ENCODE measurements at regions not wholly inside any gene's neighbourhood (a gene's known extent, or its start where the extent isn't known, plus 50 kb on each side); places are given as distances from the start of the nearest gene placed in this dataset.

DNA sequence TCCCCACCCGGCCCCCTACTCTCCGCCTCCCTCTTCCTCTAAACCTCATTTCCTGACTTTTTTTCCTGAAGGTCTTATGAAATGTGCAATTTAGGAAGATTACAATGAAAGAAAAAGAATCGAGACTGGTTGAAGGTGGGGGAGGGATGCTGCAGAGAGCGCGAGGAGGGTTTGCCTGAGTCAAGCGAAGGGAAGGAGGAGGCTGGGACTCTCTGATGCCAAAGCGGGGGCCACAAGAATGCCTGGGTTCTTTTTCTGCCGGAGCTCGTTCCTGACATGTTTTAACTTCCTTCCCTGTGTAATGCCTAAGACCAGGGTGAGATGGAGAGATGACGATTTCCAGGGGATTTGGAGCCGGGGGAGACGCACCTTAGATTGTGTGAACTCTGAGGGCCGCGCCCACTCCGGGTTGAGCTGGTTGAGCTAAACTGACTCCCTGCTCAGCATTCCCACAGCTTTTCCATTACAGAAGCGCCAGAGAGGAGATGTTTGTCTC is 270.5 kb upstream of the SORL1-AS1 start:
- DNase-seq = no peak

DNA sequence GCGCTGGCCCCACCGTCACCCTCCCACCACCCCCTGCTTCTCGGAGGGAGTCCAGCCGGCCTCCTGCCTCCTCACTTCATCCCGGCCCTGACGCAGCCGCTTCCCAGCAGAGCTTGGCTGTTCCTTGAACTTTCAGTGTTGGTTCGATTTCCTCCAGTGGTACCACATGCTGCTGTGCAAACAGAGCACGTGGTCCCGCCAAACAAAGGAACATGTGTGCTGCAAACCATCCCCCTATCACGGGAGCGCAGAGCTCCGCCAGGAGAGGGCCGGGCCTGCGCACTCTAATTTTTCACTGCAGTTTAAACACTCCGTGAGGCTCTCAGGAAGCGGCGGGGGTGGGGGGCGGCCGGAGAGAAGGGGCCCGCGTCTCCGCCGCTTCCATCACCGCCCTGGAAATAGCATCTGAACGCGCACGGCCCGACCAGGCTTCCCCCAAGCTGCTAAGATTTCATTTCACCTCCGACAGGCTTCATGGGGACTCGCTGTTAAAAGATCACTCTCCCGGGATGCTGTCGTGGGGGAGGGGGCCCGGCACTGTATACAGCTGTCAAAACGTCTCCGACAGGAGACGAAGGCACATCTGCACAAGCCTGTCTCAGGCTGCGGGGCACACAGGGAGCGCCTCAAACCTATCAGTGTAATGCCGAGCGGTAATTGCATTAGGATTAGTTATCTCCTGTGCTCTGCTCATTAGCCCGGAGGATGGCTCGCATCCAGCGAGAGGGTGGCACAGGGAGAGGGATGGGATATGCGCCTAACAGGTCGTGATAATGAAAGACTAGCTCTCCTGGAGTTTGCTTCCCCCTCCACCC is 269.9 kb upstream of the SORL1-AS1 start:
- DNase-seq = no peak

DNA sequence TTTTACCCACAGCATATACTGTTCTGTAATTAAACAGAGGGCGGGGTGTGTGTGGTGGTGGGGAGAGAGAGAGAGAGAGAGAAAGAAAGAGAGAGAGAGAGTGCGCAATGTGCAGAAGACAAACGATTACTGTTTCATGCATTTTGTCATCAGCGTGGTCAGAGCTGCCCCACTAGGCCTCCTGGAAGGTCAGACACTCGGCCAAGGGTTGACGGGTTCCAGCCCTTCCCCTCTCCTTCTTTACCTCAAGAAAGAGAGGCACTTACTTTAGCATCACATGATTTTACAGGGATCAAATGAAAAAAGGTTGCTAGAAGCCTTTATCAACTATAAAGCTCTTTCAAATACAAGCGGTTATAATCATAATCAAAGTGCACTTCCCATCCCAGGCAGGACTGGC is 269.2 kb upstream of the SORL1-AS1 start:
- DNase-seq = no peak

DNA sequence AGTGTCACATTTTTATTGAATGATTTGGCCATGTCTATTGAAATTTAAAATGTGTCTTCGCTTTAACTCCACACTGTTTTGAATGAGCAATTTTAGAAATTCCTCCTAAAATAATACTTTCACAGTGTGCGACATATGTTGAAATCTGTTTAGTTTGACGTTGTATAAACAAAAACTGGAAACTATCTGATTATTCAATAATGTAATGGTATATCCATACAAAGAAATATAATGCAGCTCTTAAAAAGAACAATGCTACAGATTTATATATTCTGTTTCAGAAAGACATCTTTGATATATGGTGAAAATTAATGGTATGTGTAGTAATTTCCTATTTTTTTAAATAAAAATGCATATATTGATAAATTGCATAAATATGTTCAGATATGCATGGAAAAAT is 268.7 kb upstream of the SORL1-AS1 start:
- no peak for DNase-seq

DNA sequence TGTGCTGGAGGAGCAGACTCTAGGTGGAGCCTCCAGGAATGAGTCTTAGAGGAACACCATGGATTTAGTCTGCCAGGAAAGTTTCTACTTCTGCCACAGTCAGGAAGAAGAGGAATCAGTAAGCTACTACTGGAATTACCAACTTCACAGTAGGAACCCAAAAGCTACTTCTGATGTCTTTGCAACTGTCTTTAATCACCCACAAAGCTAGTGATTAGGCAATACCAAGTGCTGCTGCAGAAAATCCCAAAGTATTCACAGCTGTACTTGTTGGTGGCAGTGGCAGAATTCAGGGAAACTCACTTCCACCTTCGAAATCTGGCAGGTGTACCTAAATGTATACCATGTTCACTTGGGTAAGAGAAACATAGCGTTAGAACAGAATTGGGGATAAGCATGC is 264.5 kb upstream of the SORL1-AS1 start:
- no peak for DNase-seq

DNA sequence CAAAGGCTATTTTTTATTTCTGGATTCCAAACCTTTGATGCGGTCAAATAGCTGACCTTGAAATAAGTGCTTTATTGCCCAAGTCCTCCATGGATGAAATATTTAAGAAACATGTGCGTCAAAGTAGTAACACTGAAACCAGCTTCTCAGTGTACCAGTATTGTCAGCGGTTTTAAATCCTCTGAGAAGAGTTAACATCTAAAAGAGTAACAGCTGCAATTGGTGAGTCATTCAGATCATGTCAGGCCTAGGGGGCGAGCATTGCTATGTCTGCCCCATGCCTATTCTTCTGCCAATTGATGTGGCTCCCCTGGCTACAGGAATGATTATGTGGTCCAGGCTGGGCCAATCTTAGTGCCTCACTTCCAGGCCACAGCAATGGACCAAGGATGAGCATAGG is 263.3 kb upstream of the SORL1-AS1 start:
- no peak for DNase-seq

DNA sequence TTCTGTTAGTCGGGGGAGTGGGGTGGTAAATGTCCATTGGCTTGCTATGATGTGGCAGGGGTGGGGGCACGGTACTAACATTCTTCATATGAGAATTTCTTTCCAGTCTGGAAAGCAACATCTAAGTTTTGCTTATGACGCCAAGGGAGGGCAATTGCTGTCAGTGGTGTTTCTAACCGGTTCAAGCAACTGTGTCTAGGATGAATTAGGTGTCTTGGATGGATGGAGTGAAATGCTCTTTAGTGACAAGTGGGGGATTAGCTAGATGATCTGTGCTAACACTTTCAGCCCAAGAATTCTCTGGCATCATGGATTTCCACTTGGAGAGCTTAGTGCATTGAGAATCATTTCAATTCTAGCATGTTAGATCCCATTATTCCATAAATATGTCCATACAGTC is 262.6 kb upstream of the SORL1-AS1 start:
- DNase-seq = no peak

DNA sequence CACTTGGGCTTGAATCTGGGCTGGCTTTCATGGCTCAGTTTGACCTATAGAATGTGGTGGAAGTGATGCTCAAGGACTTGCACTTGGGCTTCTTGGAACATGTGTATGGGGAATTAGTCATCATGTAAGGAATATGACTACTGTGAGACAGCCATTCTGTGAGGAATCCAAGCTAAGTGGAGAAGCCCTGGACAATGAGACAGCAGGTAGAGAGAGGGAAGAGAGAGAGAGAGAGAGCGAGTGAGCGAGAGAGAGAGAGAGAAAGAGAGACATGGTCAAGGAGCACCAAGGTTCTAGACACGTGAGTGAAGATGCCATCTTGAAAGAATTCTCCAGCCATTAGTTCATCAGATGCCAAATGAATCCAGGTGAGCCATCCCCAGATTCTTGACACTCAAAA is 261.6 kb upstream of the SORL1-AS1 start:
- no peak for DNase-seq

DNA sequence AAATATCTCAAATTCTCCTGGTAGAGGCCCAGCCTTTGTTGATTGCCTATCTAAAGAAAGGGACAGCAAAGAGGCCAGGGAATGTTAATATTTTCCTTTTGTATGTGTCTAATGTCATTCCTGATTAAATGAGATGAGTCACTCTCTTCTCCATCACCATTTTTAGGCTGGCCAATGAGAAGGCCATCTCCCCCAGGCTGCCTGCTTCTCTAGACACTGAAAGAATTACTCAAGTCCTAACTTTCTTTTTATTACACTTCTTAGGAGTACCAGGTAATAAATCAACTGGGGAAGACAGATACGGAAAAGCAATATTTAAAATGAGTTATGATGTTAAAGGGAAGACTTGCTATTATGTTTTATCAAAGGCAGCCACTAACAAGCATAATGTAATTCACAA is 259.2 kb upstream of the SORL1-AS1 start:
- no peak for DNase-seq

DNA sequence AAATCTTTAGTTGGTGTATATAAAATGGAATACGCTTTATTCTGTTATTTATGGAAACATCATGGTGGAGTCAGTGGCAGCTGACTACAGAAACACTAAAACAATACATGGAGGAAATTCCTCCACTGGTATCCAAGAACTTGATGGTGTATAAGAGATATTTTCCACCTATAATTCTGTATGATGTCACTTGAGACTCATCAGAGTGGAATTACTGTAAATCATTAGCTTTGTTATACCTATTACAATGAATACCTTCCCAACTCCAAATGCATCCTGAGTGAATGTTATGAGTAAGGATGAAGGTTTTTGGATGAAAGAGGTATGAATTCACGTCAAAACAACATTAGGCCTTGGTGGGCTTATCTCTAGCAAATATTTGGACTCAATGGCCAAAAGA is 258.5 kb upstream of the SORL1-AS1 start:
- no peak for DNase-seq

DNA sequence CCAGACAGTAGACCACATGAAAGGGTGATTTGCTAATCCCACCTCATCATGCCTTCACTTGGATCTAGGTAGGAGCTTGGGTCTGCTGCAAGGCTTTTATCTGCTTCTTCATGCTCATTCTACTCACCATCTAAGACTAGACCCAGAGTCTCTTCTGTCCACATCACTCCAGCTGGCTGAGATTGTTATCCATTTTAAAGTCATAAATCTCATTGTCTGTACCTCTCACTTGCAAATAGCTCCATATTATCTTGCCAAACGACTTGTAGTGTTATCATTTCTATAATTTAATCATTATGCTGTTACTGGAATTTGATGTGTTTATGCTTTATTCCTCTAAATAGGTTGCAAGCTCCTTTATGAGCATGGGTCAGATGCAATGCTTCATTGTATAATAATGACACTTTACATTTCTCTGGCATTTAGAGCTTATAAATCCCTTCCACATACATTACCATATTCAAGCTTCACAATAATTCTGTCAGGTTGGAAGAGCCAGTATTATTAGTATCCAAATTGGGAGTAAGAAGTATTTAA is 254.2 kb upstream of the SORL1-AS1 start:
- no peak for DNase-seq

DNA sequence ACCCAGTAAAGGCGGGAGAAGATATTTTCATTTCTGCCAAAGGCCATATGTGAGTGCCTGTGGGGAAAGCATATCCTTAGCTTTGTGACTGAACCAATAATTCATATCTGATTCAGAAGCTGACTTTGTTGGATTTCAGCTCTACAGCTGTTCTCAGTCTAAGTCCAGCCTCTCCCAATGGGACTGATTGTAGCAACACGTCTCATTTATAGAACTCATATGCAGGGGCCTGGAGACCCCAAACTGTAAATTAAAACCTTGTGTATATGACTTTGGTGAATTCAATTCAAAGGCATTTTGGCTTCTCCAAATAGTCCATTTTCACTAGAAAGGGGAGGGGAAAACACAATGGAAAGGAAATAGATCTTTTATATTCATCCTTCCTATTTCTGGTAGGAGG is 250.4 kb upstream of the SORL1-AS1 start:
- no peak for DNase-seq

DNA sequence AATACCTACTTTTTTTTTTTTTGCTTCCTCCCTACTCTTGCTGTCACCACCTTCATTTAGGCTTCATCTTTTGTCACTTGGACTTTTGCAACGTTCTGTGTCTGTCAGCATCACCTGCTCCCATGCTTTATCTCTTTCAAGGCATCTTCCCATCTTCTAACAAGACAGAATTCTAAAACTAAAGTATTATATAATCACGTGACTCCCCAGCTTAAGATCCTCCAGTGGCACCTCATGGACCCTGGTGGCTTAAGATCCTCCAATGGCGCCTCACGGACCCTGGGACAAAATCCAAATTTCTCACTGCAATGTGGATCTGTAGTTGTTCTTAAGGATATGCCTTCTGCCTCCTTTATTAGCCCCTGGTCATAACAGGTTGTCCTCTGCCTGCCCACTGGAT is 248.2 kb upstream of the SORL1-AS1 start:
- DNase-seq = no peak

DNA sequence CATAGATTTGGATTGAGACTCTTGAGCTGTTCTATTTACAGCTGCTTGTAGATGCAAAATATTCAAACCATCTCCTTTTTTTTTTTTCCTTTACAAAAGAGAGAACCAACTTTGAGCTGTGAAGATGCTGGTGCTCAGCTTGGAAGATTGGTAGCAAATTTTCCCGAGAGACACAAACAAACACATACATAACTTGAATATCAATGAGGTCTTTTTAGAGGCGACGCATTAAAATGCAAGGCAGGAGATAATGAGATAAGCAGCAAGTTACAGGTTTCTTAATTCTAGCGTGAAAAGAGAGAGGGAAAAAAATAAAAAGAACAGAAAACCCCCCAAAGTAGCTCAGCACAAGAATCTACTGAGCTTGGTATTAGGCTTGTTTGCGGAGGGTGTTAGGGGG is 247.0 kb upstream of the SORL1-AS1 start:
- DNase-seq = no peak

DNA sequence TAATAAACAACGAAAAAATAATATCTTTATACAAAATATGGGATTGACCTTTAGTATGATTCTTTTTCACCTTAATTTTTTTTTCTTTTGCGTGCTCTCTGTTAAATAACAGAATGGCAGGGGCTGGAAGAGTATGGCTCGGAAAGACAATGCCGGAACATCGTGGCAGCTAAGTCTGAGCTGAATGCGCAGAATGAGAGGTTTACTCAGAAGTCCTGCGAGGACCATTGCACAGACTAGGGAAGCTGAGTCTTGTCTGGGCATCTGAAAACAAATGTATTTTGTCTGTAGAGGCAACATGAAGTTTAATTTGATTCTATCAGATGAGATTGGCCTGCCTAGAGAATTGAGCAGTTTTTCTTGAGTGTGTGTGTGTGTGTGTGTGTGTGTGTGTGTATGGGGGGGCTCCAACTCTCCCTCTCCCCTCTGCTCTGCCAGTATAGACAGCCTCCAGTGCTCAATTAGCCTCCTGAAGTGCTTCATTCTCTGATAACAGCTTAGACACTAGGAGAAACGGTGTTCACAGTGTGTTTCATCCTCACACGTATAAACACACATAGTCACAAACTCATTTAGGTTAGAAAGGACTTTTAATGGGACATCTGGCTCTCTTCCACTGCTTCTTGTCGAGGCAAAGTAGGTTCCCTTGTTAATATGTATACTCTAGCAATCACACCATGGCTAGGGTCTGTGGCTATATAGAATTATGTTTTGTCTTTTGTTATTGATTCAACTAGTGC is 244.3 kb upstream of the SORL1-AS1 start:
- DNase-seq = no peak

DNA sequence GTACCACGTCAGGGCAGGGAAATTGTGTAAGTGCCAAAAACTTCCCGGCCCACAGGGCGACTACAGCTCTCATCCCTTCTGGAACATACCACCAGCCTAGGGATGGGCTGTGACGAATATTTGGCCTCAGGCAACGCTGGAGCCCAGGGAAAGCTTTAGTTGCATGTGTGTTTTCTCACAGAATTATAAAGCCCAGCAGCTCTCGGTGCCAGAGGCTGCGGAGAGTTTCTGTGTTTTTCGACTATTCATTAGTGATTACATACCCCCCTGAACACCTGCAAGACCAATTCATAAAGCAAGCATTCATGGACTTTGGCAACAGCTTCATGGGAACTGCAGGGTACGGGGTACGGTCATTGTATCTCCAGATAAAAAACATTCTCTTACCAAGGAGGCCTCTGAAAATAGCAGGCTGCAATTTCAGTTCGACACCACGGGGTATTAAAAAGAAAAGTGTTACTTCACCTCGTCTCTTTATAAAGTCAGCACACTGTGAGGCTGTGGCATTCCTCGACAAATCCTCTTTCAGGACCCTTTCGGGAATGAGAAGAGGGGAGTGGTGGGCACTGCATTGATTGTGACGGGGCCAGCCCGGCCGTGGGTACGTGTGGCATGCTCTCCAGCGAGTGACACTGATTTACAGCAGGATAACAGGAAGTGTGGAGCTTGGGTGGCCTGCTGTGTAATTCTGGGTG is 243.6 kb upstream of the SORL1-AS1 start:
- DNase-seq = no peak

DNA sequence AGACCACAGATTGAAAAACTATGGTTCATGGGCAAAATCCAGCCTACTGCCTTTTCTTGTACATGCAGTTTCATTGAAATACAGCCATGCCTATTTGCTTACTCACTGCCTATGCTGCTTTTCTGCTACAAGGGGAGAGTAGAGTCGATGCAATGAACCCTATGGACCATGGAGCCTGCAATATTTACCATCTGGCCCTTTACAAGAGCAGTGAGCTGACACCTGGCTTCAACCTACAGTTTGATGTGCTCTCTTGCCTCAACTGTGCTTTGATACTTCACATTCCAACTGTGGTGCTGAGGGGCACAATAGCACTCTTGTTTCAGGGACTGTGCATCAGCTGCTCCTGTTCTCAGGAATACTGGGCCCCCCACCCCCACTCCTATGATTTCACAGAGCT is 239.5 kb upstream of the SORL1-AS1 start:
- DNase-seq = no peak

DNA sequence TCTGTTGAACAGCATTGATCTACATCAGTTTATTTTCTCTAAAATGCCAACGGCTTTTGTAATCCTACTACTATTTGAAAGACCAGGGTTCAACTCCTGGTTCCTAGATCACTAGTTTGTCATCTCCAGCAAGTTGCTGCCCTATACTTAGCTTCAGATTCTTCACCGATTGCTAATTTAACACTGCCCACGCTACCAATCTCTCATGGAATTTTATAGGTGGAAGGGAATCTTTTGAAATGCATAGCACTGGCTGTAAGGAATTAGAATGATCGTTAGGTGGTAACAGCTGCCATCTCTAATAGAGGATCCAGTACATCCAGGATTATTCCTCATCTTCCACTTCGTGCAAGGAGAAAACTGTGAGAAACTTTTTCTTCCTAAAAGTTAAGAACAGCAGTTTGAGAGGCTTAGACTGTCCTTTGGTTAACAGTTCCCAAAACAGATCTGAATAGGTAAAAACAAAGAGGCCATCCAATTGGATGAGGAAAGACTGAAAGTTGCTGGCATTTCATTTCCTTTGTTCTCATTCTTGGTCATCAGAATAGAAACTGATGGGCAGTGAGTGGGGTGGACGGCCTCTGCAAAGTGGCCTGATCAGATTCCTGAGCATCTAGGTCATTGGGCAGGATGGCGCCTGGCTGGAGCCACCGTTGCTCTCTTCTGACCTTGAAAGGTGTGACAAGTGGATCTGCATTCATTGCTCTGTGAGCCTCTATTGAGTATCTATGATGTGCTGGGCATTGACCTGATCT is 236.3 kb upstream of the SORL1-AS1 start:
- DNase-seq = no peak

DNA sequence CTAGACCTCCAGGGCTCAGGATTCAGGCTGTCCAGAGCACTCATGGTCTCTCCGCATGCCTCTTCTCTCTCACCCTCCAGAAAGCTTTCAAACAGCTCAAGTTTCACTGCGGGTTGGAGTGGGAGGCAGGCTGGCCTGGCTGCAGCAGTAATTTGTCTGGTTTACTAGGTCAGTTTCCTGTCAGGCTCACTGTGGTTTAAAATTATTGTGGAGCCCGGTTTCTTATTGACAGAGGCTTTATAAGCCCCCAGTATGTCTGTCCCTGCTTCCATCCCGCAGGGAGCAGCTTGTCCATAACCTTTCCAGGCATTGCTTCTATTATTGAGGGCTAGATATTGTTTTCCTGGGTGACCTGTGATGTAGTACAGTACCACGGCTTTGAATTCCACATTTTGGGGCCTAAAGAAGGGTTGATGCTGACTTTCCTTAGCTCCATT is 235.3 kb upstream of the SORL1-AS1 start:
- no peak for DNase-seq

DNA sequence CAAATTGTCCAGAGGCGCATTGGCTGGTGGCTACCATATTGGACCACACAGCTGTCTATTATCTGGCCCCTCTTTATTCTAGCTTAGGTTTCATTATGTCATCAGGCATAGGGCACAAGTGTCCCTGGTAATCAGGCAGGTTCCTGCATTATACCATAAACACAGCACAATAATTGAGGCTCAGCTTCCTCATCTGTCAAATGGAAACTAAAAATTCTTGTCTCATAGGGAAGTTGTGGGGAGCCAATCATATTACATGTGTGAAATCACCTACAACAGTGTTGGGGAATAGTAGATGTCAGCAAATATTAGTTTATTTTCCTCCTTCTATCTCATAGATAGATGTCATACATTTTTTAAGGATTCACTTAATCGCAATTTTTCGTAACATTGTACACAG is 231.0 kb upstream of the SORL1-AS1 start:
- DNase-seq = no peak
